Amniotic stem cell (primary cell): ENCODE measurements at regions not wholly inside any gene's neighbourhood (a gene's known extent, or its start where the extent isn't known, plus 50 kb on each side); places are given as distances from the start of the nearest gene placed in this dataset.
"Not testable (repeated sequence)": the region's sequence is repeated elsewhere in the genome, so short reads cannot be mapped to it uniquely, and the experiment has no call there.

Experiments used
- DNase-seq: peaks from one replicate; lab custom pipeline; 2025; lab: John Stamatoyannopoulos, UW

GRCh38 chrX:95612350-95612749, 1072.3 kb upstream of the DIAPH2 start:
- no peak for DNase-seq

GRCh38 chrX:95622200-95622599, 1062.4 kb upstream of the DIAPH2 start:
- no peak for DNase-seq

GRCh38 chrX:95626748-95627147, 1057.9 kb upstream of the DIAPH2 start:
- DNase-seq = no peak

- no peak for DNase-seq
Measured at GRCh38 chrX:95628796-95629195, 1055.8 kb upstream of the DIAPH2 start.

- DNase-seq = no peak
Measured at GRCh38 chrX:95629737-95630136, 1054.9 kb upstream of the DIAPH2 start.

- no peak for DNase-seq
Measured at GRCh38 chrX:95640226-95640625, 1044.4 kb upstream of the DIAPH2 start.

GRCh38 chrX:95645738-95646137, 1038.9 kb upstream of the DIAPH2 start:
- DNase-seq = no peak

- DNase-seq = no peak
Measured at GRCh38 chrX:95662200-95662599, 1022.4 kb upstream of the DIAPH2 start.

GRCh38 chrX:95666056-95666455, 1018.6 kb upstream of the DIAPH2 start:
- DNase-seq = no peak

- DNase-seq = no peak
Measured at GRCh38 chrX:95675011-95675410, 1009.6 kb upstream of the DIAPH2 start.

- no peak for DNase-seq
Measured at GRCh38 chrX:95675794-95676193, 1008.8 kb upstream of the DIAPH2 start.

- DNase-seq = no peak
Measured at GRCh38 chrX:95678679-95679078, 1006.0 kb upstream of the DIAPH2 start.

GRCh38 chrX:95693365-95693764, 991.3 kb upstream of the DIAPH2 start:
- no peak for DNase-seq

GRCh38 chrX:95703696-95704095, 980.9 kb upstream of the DIAPH2 start:
- DNase-seq = no peak

GRCh38 chrX:95716841-95717240, 967.8 kb upstream of the DIAPH2 start:
- DNase-seq = no peak

- no peak for DNase-seq
Measured at GRCh38 chrX:95718746-95719145, 965.9 kb upstream of the DIAPH2 start.

- no peak for DNase-seq
Measured at GRCh38 chrX:95721011-95721410, 963.6 kb upstream of the DIAPH2 start.

- DNase-seq = no peak
Measured at GRCh38 chrX:95728446-95728845, 956.2 kb upstream of the DIAPH2 start.

- no peak for DNase-seq
Measured at GRCh38 chrX:95729401-95729800, 955.2 kb upstream of the DIAPH2 start.

- no peak for DNase-seq
Measured at GRCh38 chrX:95733426-95733825, 951.2 kb upstream of the DIAPH2 start.

GRCh38 chrX:95754411-95754810, 930.2 kb upstream of the DIAPH2 start:
- no peak for DNase-seq

- DNase-seq = no peak
Measured at GRCh38 chrX:95760356-95760755, 924.3 kb upstream of the DIAPH2 start.

GRCh38 chrX:95762716-95763115, 921.9 kb upstream of the DIAPH2 start:
- no peak for DNase-seq

- no peak for DNase-seq
Measured at GRCh38 chrX:95764972-95765451, 919.6 kb upstream of the DIAPH2 start.

GRCh38 chrX:95771198-95771597, 913.4 kb upstream of the DIAPH2 start:
- DNase-seq = not testable (repeated sequence)
